ENCODE measurements at regions not wholly inside any gene's neighbourhood (a gene's known extent, or its start where the extent isn't known, plus 50 kb on each side); places are given as distances from the start of the nearest gene placed in this dataset.

DNA sequence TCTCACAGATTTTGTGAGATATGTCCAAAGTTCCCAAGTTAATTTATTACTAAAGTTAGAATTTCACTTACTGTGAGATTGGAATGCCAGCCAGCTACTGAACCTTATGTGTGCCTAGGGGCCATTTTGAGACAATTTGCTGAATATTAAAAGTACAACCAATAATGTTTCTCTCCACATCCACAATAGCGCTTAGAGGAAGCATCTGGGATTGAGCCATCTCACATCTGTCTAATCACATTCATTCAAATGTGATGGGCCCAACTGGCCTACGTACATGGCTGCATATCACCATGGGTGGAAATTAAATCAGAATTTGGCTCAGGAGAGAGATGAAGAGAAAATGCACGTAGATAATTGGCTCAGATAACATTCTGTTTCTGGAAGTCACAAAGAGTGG is 1294.0 kb downstream of the AACS start:
- Mint-ChIP-seq H3K4me3 (no peak overlapping the region), H3K27ac (no peak overlapping the region), H3K9me3 (peaks cover 84% of the 10 kb centered on the region), H3K4me1 (no peaks in the 10 kb centered on the region), H3K36me3 (peaks cover 78% of the 10 kb centered on the region), H3K27me3 (ENCODE audit: low read depth) (peaks cover 8% of the 10 kb centered on the region; the same call in 1 of the 2 replicates)
- ATAC-seq (no peak), DNase-seq (ENCODE audit: low spot score) (no peak)
- CTCF ChIA-PET: no interaction called here
- no peak for TF ChIP-seq ZSCAN18 (CRISPR knock-in tag; IDR thresholded peaks at IDR 0.05)
- TF ChIP-seq NR1H2 (CRISPR knock-in tag; IDR thresholded peaks at IDR 0.05): no peak
- TF ChIP-seq ZNF532 (CRISPR knock-in tag; IDR thresholded peaks at IDR 0.05; ENCODE audit: borderline replicate concordance): no peak
- TF ChIP-seq RELA (CRISPR knock-in tag; IDR thresholded peaks at IDR 0.05; ENCODE audit: borderline replicate concordance): no peak
- TF ChIP-seq, protein P1, sequence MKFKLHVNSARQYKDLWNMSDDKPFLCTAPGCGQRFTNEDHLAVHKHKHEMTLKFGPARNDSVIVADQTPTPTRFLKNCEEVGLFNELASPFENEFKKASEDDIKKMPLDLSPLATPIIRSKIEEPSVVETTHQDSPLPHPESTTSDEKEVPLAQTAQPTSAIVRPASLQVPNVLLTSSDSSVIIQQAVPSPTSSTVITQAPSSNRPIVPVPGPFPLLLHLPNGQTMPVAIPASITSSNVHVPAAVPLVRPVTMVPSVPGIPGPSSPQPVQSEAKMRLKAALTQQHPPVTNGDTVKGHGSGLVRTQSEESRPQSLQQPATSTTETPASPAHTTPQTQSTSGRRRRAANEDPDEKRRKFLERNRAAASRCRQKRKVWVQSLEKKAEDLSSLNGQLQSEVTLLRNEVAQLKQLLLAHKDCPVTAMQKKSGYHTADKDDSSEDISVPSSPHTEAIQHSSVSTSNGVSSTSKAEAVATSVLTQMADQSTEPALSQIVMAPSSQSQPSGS (CRISPR knock-in tag; IDR thresholded peaks at IDR 0.05; ENCODE audit: borderline replicate concordance, low read depth): no peak
- TF ChIP-seq PRRX2 (CRISPR knock-in tag; IDR thresholded peaks at IDR 0.05): no peak
- TF ChIP-seq GABPB1 (CRISPR knock-in tag; IDR thresholded peaks at IDR 0.05): no peak
- no peak for TF ChIP-seq SP1 (CRISPR knock-in tag; conservative IDR thresholded peaks at IDR 0.05)
- TF ChIP-seq, protein P2, sequence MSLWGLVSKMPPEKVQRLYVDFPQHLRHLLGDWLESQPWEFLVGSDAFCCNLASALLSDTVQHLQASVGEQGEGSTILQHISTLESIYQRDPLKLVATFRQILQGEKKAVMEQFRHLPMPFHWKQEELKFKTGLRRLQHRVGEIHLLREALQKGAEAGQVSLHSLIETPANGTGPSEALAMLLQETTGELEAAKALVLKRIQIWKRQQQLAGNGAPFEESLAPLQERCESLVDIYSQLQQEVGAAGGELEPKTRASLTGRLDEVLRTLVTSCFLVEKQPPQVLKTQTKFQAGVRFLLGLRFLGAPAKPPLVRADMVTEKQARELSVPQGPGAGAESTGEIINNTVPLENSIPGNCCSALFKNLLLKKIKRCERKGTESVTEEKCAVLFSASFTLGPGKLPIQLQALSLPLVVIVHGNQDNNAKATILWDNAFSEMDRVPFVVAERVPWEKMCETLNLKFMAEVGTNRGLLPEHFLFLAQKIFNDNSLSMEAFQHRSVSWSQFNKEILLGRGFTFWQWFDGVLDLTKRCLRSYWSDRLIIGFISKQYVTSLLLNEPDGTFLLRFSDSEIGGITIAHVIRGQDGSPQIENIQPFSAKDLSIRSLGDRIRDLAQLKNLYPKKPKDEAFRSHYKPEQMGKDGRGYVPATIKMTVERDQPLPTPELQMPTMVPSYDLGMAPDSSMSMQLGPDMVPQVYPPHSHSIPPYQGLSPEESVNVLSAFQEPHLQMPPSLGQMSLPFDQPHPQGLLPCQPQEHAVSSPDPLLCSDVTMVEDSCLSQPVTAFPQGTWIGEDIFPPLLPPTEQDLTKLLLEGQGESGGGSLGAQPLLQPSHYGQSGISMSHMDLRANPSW (CRISPR knock-in tag; conservative IDR thresholded peaks at IDR 0.05; ENCODE audit: low read depth): no peak
- no peak for TF ChIP-seq ZNF425 (CRISPR knock-in tag; conservative IDR thresholded peaks at IDR 0.05)
- POLR2A ChIA-PET: no interaction called here

- Mint-ChIP-seq H3K4me3 (no peak overlapping the region), H3K36me3 (peaks cover 85% of the 10 kb centered on the region), H3K9me3 (peaks cover 87% of the 10 kb centered on the region), H3K27ac (no peak overlapping the region), H3K4me1 (no peaks in the 10 kb centered on the region), H3K27me3 (ENCODE audit: low read depth) (peaks cover 17% of the 10 kb centered on the region)
- ATAC-seq: no peak
- DNase-seq (ENCODE audit: low spot score): no peak
- ChIA-PET POLR2A (no interaction called here), CTCF (no interaction called here)
- TF ChIP-seq, protein P3, sequence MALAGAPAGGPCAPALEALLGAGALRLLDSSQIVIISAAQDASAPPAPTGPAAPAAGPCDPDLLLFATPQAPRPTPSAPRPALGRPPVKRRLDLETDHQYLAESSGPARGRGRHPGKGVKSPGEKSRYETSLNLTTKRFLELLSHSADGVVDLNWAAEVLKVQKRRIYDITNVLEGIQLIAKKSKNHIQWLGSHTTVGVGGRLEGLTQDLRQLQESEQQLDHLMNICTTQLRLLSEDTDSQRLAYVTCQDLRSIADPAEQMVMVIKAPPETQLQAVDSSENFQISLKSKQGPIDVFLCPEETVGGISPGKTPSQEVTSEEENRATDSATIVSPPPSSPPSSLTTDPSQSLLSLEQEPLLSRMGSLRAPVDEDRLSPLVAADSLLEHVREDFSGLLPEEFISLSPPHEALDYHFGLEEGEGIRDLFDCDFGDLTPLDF (CRISPR knock-in tag; IDR thresholded peaks at IDR 0.05): no peak
- TF ChIP-seq FOXP1 (CRISPR knock-in tag; IDR thresholded peaks at IDR 0.05; ENCODE audit: borderline replicate concordance) (no peak), TEAD1 (CRISPR knock-in tag; IDR thresholded peaks at IDR 0.05) (no peak)
Observed at GRCh38 chr12:126361804-126362203, 1296.6 kb downstream of the AACS start.
